Stimulated activated CD8-positive, alpha-beta memory T cell treated with anti-CD3 and anti-CD28 coated beads, Interleukin-12 subunit alpha, Interleukin-12 subunit beta, amount 100 ng/mL, for 4 hours (primary cell): ENCODE measurements at regions not wholly inside any gene's neighbourhood (a gene's known extent, or its start where the extent isn't known, plus 50 kb on each side); places are given as distances from the start of the nearest gene placed in this dataset.
"Not testable (repeated sequence)": the region's sequence is repeated elsewhere in the genome, so short reads cannot be mapped to it uniquely, and the experiment has no call there.

Source experiments
- DNase-seq: peaks from one replicate; pipeline ENCODE4 v3.0.0-alpha.2; 2020; ENCODE audit warnings: low read depth

- DNase-seq: no peak
These were observed 192.6 kb upstream of the E2F8 start for GRCh38 chr11:19433367-19433766.

GRCh38 chr11:19432370-19433061 lies 191.8 kb upstream of the E2F8 start:
- no peak for DNase-seq

GRCh38 chr11:19430754-19431398 lies 190.1 kb upstream of the E2F8 start:
- no peak for DNase-seq

GRCh38 chr11:19430346-19430745 lies 189.6 kb upstream of the E2F8 start:
- no peak for DNase-seq

GRCh38 chr11:19429108-19429760 lies 188.5 kb upstream of the E2F8 start:
- no peak for DNase-seq

GRCh38 chr11:19428206-19429002 lies 187.7 kb upstream of the E2F8 start:
- DNase-seq: no peak

GRCh38 chr11:19426756-19427403 lies 186.1 kb upstream of the E2F8 start:
- no peak for DNase-seq

- DNase-seq: no peak
These were observed 185.4 kb upstream of the E2F8 start for GRCh38 chr11:19426011-19426755.

GRCh38 chr11:19422276-19422675 lies 181.5 kb upstream of the E2F8 start:
- DNase-seq: no peak

GRCh38 chr11:19420868-19421533 lies 180.3 kb upstream of the E2F8 start:
- DNase-seq: no peak

- no peak for DNase-seq
These were observed 179.1 kb upstream of the E2F8 start for GRCh38 chr11:19419808-19420207.

GRCh38 chr11:19419021-19419750 lies 178.4 kb upstream of the E2F8 start:
- DNase-seq: no peak

- no peak for DNase-seq
These were observed 177.5 kb upstream of the E2F8 start for GRCh38 chr11:19418221-19418620.

GRCh38 chr11:19412070-19412469 lies 171.3 kb upstream of the E2F8 start:
- not testable (repeated sequence) for DNase-seq

- DNase-seq: no peak
These were observed 169.3 kb upstream of the E2F8 start for GRCh38 chr11:19410032-19410431.

- DNase-seq: no peak
These were observed 168.6 kb upstream of the E2F8 start for GRCh38 chr11:19409307-19409706.

- no peak for DNase-seq
These were observed 167.0 kb upstream of the E2F8 start for GRCh38 chr11:19407677-19408270.

GRCh38 chr11:19405966-19406365 lies 165.2 kb upstream of the E2F8 start:
- DNase-seq: no peak

- DNase-seq: no peak
These were observed 164.0 kb upstream of the E2F8 start for GRCh38 chr11:19404787-19405186.
